Ascending aorta (tissue), 2 donors: ENCODE measurements at regions not wholly inside any gene's neighbourhood (a gene's known extent, or its start where the extent isn't known, plus 50 kb on each side); places are given as distances from the start of the nearest gene placed in this dataset.

ENCODE experiments used
- DNase-seq, 2 donors: peaks; one replicate each; pipeline ENCODE4 v3.0.0-alpha.2; 2019; ENCODE audit warnings: low spot score in 2 of 2
- H3K27ac ChIP-seq, 2 donors: fragments of 200-600 bp; sonication (generic); one replicate each; pipeline ENCODE4 v1.5.1; 2016 to 2017; ENCODE audit warnings: mild to moderate bottlenecking in 1 of 2
- H3K27me3 ChIP-seq: fragments of 200-600 bp; sonication (generic); one replicate; pipeline ENCODE4 v1.5.1; 2017
- H3K36me3 ChIP-seq, 2 donors: fragments of 200-600 bp; sonication (generic); one replicate each; pipeline ENCODE4 v1.5.1; 2016
- H3K4me1 ChIP-seq, 2 donors: fragments of 200-600 bp; sonication (generic); one replicate each; pipeline ENCODE4 v1.5.1; 2016 to 2017; ENCODE audit warnings: mild to moderate bottlenecking in 1 of 2
- H3K4me3 ChIP-seq, 2 donors: fragments of 200-600 bp; sonication (generic); one replicate each; pipeline ENCODE4 v1.5.1; 2016 to 2017; ENCODE audit warnings: mild to moderate bottlenecking in 1 of 2
- H3K9me3 ChIP-seq, 2 donors: fragments of 200-600 bp; sonication (generic); one replicate each; pipeline ENCODE4 v1.5.1; 2016
- CTCF ChIP-seq, 3 experiments: fragments of 200-600 bp in 2 of 3; fragments of 450-650 bp in 1 of 3; sonication (generic) in 2 of 3; IDR thresholded peaks; one replicate each; pipeline ENCODE4 v1.5.1; 2016 to 2019; ENCODE audit warnings: antibody characterized with exemption in 3 of 3, mild to moderate bottlenecking in 1 of 3, moderate library complexity in 1 of 3
- intact Hi-C: fragments of 100-400 bp; cut with DNase I; formaldehyde crosslinking; loops from one replicate; pipeline ENCODE4 v1.15.1; 2023

GRCh38 chr12:90575995-90576394 is 379.0 kb downstream of the CCER1 start:
- no peaks in the 10 kb centered on the region for H3K36me3 ChIP-seq
- H3K9me3 ChIP-seq, result peaks cover 0 to 5% of the 10 kb centered on the region in 2 donors
- intact Hi-C loops, result no loop called here
- no peak overlapping the region for H3K4me3 ChIP-seq
- H3K4me1 ChIP-seq, result no peaks in the 10 kb centered on the region
- no peak for DNase-seq
- no peak for TF ChIP-seq CTCF (IDR thresholded peaks at IDR 0.05)
- H3K27me3 ChIP-seq, result no peaks in the 10 kb centered on the region
- H3K27ac ChIP-seq, result no peak overlapping the region

GRCh38 chr12:90574676-90575075 is 380.3 kb downstream of the CCER1 start:
- Histone ChIP-seq H3K4me3 (no peak overlapping the region), H3K27ac (no peak overlapping the region), H3K27me3 (no peaks in the 10 kb centered on the region), H3K36me3 (no peaks in the 10 kb centered on the region), H3K4me1 (no peaks in the 10 kb centered on the region), H3K9me3 (peaks cover 0 to 5% of the 10 kb centered on the region in 2 donors)
- no peak for DNase-seq
- intact Hi-C loops, result no loop called here
- TF ChIP-seq CTCF (IDR thresholded peaks at IDR 0.05), result no peak

GRCh38 chr12:90572778-90573177 is 382.2 kb downstream of the CCER1 start:
- Histone ChIP-seq H3K4me1 (no peaks in the 10 kb centered on the region), H3K27me3 (no peaks in the 10 kb centered on the region), H3K4me3 (no peak overlapping the region), H3K36me3 (no peaks in the 10 kb centered on the region), H3K27ac (no peak overlapping the region), H3K9me3 (peaks cover 0 to 2% of the 10 kb centered on the region in 2 donors)
- no peak for TF ChIP-seq CTCF (IDR thresholded peaks at IDR 0.05)
- no peak for DNase-seq
- intact Hi-C loops, result no loop called here

- no peaks in the 10 kb centered on the region for H3K36me3 ChIP-seq
- no peak for DNase-seq
- no peaks in the 10 kb centered on the region for H3K4me1 ChIP-seq
- H3K9me3 ChIP-seq, result no peaks in the 10 kb centered on the region
- no peak overlapping the region for H3K27ac ChIP-seq
- TF ChIP-seq CTCF (IDR thresholded peaks at IDR 0.05), result no peak
- H3K4me3 ChIP-seq, result no peak overlapping the region
- intact Hi-C loops, result no loop called here
- H3K27me3 ChIP-seq, result no peaks in the 10 kb centered on the region
Observed at GRCh38 chr12:90569685-90570084, 385.3 kb downstream of the CCER1 start.

GRCh38 chr12:90562671-90563070 is 392.3 kb downstream of the CCER1 start:
- Histone ChIP-seq H3K9me3 (no peaks in the 10 kb centered on the region), H3K36me3 (no peaks in the 10 kb centered on the region), H3K4me1 (no peaks in the 10 kb centered on the region), H3K27ac (no peak overlapping the region), H3K27me3 (no peaks in the 10 kb centered on the region), H3K4me3 (no peak overlapping the region)
- no peak for DNase-seq
- no peak for TF ChIP-seq CTCF (IDR thresholded peaks at IDR 0.05)
- intact Hi-C loops, result no loop called here

- H3K4me3 ChIP-seq, result no peak overlapping the region
- no peaks in the 10 kb centered on the region for H3K4me1 ChIP-seq
- DNase-seq, result no peak
- H3K9me3 ChIP-seq, result no peaks in the 10 kb centered on the region
- intact Hi-C loops, result no loop called here
- no peak for TF ChIP-seq CTCF (IDR thresholded peaks at IDR 0.05)
- no peak overlapping the region for H3K27ac ChIP-seq
- H3K36me3 ChIP-seq, result no peaks in the 10 kb centered on the region
- H3K27me3 ChIP-seq, result no peaks in the 10 kb centered on the region
Observed at GRCh38 chr12:90548595-90548994, 406.4 kb downstream of the CCER1 start.
